GM23338 (cell line): ENCODE measurements at regions not wholly inside any gene's neighbourhood (a gene's known extent, or its start where the extent isn't known, plus 50 kb on each side); places are given as distances from the start of the nearest gene placed in this dataset.

ENCODE experiments used
- ATAC-seq: fragments of 200-7000 bp; cut with Tn5 transposase; 3 replicates; pipeline ENCODE4 v1.9.1; 2020
- DNase-seq: peaks from one replicate; pipeline ENCODE4 v3.0.0-alpha.2; 2015; ENCODE audit warnings: low spot score
- H2AFZ ChIP-seq: fragments of 200-600 bp; sonication (generic); 2 replicates; pipeline ENCODE4 v1.8.0; 2016; ENCODE audit warnings: antibody characterized with exemption, mild to moderate bottlenecking, moderate library complexity
- H3F3A ChIP-seq: fragments of 200-600 bp; sonication (generic); replicated peaks from 2 replicates; pipeline ENCODE4 v1.8.0; 2017; ENCODE audit warnings: antibody characterized with exemption, mixed run types, low read depth
- H3K27ac ChIP-seq: fragments of 200-600 bp; sonication (generic); 2 replicates; pipeline ENCODE4 v1.6.1; 2016; ENCODE audit warnings: low read depth
- H3K27me3 ChIP-seq: fragments of 200-600 bp; sonication (generic); 2 replicates; pipeline ENCODE4 v1.8.0; 2016; ENCODE audit warnings: mild to moderate bottlenecking, mixed run types, moderate library complexity; ENCODE audit not compliant: insufficient read depth
- H3K36me3 ChIP-seq: fragments of 200-600 bp; sonication (generic); 2 replicates; pipeline ENCODE4 v1.8.0; 2016; ENCODE audit warnings: mild to moderate bottlenecking; ENCODE audit not compliant: insufficient read depth
- H3K4me1 ChIP-seq: fragments of 200-600 bp; sonication (generic); 2 replicates; pipeline ENCODE4 v1.8.0; 2016; ENCODE audit warnings: mild to moderate bottlenecking, moderate library complexity; ENCODE audit not compliant: insufficient read depth
- H3K4me2 ChIP-seq: fragments of 200-600 bp; sonication (generic); 2 replicates; pipeline ENCODE4 v1.7.1; 2017; ENCODE audit warnings: mixed run types
- H3K4me3 ChIP-seq: fragments of 200-600 bp; sonication (generic); 2 replicates; pipeline ENCODE4 v1.6.1; 2016; ENCODE audit warnings: mixed run types
- H3K79me2 ChIP-seq: fragments of 200-600 bp; sonication (generic); replicated peaks from 2 replicates; pipeline ENCODE4 v1.8.0; 2017; ENCODE audit warnings: mild to moderate bottlenecking; ENCODE audit not compliant: insufficient read depth
- H3K9me2 ChIP-seq: fragments of 200-600 bp; sonication (generic); 2 replicates; pipeline ENCODE4 v1.8.0; 2017; ENCODE audit not compliant: insufficient read depth
- H4K20me1 ChIP-seq: fragments of 200-600 bp; sonication (generic); replicated peaks from 2 replicates; pipeline ENCODE4 v1.8.0; 2017; ENCODE audit warnings: mild to moderate bottlenecking; ENCODE audit not compliant: insufficient read depth
- H3K27ac Mint-ChIP-seq: 2 replicates; pipeline ENCODE4 v1.8.0; 2020; ENCODE audit warnings: inconsistent platforms, mild to moderate bottlenecking, moderate library complexity, mixed read lengths
- H3K27me3 Mint-ChIP-seq: 3 replicates; pipeline ENCODE4 v1.8.0; 2022; ENCODE audit warnings: low read depth, mild to moderate bottlenecking, moderate library complexity, mixed read lengths, inconsistent platforms; ENCODE audit not compliant: insufficient read depth, poor library complexity
- H3K36me3 Mint-ChIP-seq: 3 replicates; pipeline ENCODE4 v1.8.0; 2021; ENCODE audit warnings: low read depth, mild to moderate bottlenecking, inconsistent platforms, moderate library complexity, mixed read lengths
- H3K4me1 Mint-ChIP-seq: 3 replicates; pipeline ENCODE4 v1.8.0; 2020; ENCODE audit warnings: mild to moderate bottlenecking, inconsistent platforms, mixed read lengths
- H3K4me3 Mint-ChIP-seq: 3 replicates; pipeline ENCODE4 v1.8.0; 2021; ENCODE audit warnings: moderate library complexity, mild to moderate bottlenecking, inconsistent platforms, mixed read lengths
- H3K9me3 Mint-ChIP-seq: 3 replicates; pipeline ENCODE4 v1.8.0; 2020; ENCODE audit warnings: moderate library complexity, mild to moderate bottlenecking, inconsistent platforms, mixed read lengths
- CREB1 ChIP-seq: fragments of 250-450 bp; sonication (Bioruptor Pico); IDR thresholded peaks from 2 replicates; pipeline ENCODE4 v1.5.0; 2020; ENCODE audit warnings: low read depth, mild to moderate bottlenecking, moderate library complexity
- CTCF ChIP-seq, 2 experiments: fragments of 200-600 bp in 1 of 2; sonication (generic) in 1 of 2; conservative IDR thresholded peaks; 2 replicates each; pipeline versions ENCODE4 v1.5.1 to v1.6.1; 2016 to 2017; ENCODE audit warnings: antibody characterized with exemption in 2 of 2, low read depth in 2 of 2, mild to moderate bottlenecking in 2 of 2, moderate library complexity in 1 of 2
- ETS1 ChIP-seq: IDR thresholded peaks from 2 replicates; pipeline ENCODE4 v1.6.1; 2016; ENCODE audit warnings: antibody characterized with exemption
- EZH2 ChIP-seq: fragments of 200-600 bp; sonication (generic); IDR thresholded peaks from one replicate; pipeline ENCODE4 v1.8.0; 2017; ENCODE audit warnings: antibody characterized with exemption, mild to moderate bottlenecking, low read depth; ENCODE audit not compliant: unreplicated experiment
- EZH2phosphoT487 ChIP-seq: fragments of 200-600 bp; sonication (generic); IDR thresholded peaks from one replicate; pipeline ENCODE4 v1.8.1; 2018; ENCODE audit warnings: antibody characterized with exemption; ENCODE audit not compliant: unreplicated experiment
- JUNB ChIP-seq: IDR thresholded peaks from one replicate; pipeline ENCODE4 v1.6.1; 2016; ENCODE audit warnings: antibody characterized with exemption; ENCODE audit not compliant: unreplicated experiment
- NANOG ChIP-seq: IDR thresholded peaks from 2 replicates; pipeline ENCODE4 v1.6.1; 2016; ENCODE audit warnings: antibody characterized with exemption, borderline replicate concordance
- POLR2AphosphoS5 ChIP-seq: IDR thresholded peaks from 2 replicates; pipeline ENCODE4 v1.6.1; 2016; ENCODE audit warnings: antibody characterized with exemption, low read depth
- REST ChIP-seq: IDR thresholded peaks from one replicate; pipeline ENCODE4 v1.6.1; 2018; ENCODE audit warnings: antibody characterized with exemption; ENCODE audit not compliant: unreplicated experiment
- STAT1 ChIP-seq: IDR thresholded peaks from one replicate; pipeline ENCODE4 v1.6.1; 2016; ENCODE audit warnings: antibody characterized with exemption; ENCODE audit not compliant: unreplicated experiment
- ZNF114 ChIP-seq: fragments of 250-450 bp; sonication (Bioruptor Pico); IDR thresholded peaks from 2 replicates; pipeline ENCODE4 v1.5.0; 2020; ENCODE audit warnings: mild to moderate bottlenecking, moderate library complexity
- ZNF331 ChIP-seq: fragments of 250-450 bp; sonication (Bioruptor Pico); IDR thresholded peaks from 2 replicates; pipeline ENCODE4 v1.5.0; 2020; ENCODE audit warnings: low read depth, mild to moderate bottlenecking, moderate library complexity
- ZNF462 ChIP-seq: fragments of 250-450 bp; sonication (Bioruptor Pico); IDR thresholded peaks from 2 replicates; pipeline ENCODE4 v1.5.0; 2020; ENCODE audit warnings: mild to moderate bottlenecking, moderate library complexity

GRCh38 chr9:80866576-80867227 lies 822.6 kb downstream of the TLE1 start:
- H3K27me3 ChIP-seq: no peaks in the 10 kb centered on the region
- no peaks in the 10 kb centered on the region for H3K4me1 ChIP-seq
- no peak for ATAC-seq
- Mint-ChIP-seq H3K4me3 (no peak overlapping the region), H3K27me3 (no peaks in the 10 kb centered on the region), H3K4me1 (no peaks in the 10 kb centered on the region), H3K27ac (no peak overlapping the region), H3K36me3 (peaks cover 12% of the 10 kb centered on the region), H3K9me3 (peaks cover 18% of the 10 kb centered on the region)
- no peaks in the 10 kb centered on the region for H3K36me3 ChIP-seq
- H3K9me2 ChIP-seq: no peaks in the 10 kb centered on the region
- H3K4me2 ChIP-seq: no peak overlapping the region
- no peaks in the 10 kb centered on the region for H3F3A ChIP-seq
- no peak for TF ChIP-seq ZNF462
- no peak for TF ChIP-seq JUNB
- TF ChIP-seq POLR2AphosphoS5: no peak
- TF ChIP-seq EZH2phosphoT487: no peak
- TF ChIP-seq NANOG: no peak
- TF ChIP-seq CREB1: no peak
- TF ChIP-seq ETS1: no peak
- no peak for TF ChIP-seq ZNF331 (CRISPR knock-in tag)
- TF ChIP-seq CTCF (conservative IDR thresholded peaks at IDR 0.05; ENCODE audit: low read depth in 2 of 2): no peak
- TF ChIP-seq ZNF114: no peak
- no peak for TF ChIP-seq EZH2
- TF ChIP-seq STAT1: no peak
- no peak for TF ChIP-seq REST
- no peak for DNase-seq
- no peaks in the 10 kb centered on the region for H4K20me1 ChIP-seq
- no peak overlapping the region for H3K4me3 ChIP-seq
- H3K27ac ChIP-seq: no peak overlapping the region
- H3K79me2 ChIP-seq: no peaks in the 10 kb centered on the region
- no peak overlapping the region; the same call in 1 of the 2 replicates for H2AFZ ChIP-seq
